ENCODE measurements at regions not wholly inside any gene's neighbourhood (a gene's known extent, or its start where the extent isn't known, plus 50 kb on each side); places are given as distances from the start of the nearest gene placed in this dataset.

GRCh38 chr5:121688126-121688525, 163.6 kb upstream of the FTMT start:
- TF ChIP-seq CTCF (conservative IDR thresholded peaks at IDR 0.05): no peak
- no peak for TF ChIP-seq EZH2 (IDR thresholded peaks at IDR 0.05; ENCODE audit: low read depth)
